ACHN (cell line): ENCODE measurements at regions not wholly inside any gene's neighbourhood (a gene's known extent, or its start where the extent isn't known, plus 50 kb on each side); places are given as distances from the start of the nearest gene placed in this dataset.

Experiments used
- DNase-seq: peaks from one replicate; pipeline ENCODE4 v3.0.0-alpha.2; 2015
- in situ Hi-C: cut with HindIII; loops from 2 replicates; pipeline ENCODE4 v1.10.0; 2017; ENCODE audit warnings: low sequenced_read_pairs, low pct_ligation_motif_present, low pct_unique_long_range_greater_than_20kb

DNA sequence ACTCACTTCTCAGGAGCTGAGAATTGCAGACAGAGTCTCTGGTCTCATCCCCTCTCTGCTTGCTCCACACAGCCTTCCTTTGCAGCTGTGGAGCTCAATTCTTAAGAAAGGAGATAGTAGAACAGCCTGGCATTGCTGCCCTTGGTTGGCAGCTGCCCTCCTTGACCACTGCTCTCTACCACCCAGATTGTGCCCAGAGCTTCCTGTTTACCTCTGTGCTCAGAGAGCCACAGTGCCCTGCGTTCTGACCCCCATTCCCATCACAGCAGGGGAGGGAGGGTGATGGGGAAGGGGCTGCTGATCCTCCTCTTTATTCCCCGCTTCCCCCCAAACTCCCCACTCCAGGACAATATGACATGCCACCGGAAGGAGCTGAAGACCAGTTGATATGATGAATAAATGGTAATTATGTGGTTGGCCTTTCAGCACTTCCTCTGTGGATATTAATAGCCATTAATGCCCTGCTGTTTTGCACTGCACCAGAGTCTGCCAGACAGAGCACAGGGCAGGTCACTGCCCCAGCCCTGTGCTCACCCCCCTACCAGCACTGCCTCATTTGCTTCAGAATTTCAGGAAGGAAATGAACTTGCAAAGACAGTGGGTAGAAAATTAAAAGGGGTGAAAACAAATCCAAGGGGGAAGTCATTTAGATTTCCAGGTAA is 426.8 kb upstream of the CADM1 start:
- in situ Hi-C loops: no loop called here
- DNase-seq: no peak

DNA sequence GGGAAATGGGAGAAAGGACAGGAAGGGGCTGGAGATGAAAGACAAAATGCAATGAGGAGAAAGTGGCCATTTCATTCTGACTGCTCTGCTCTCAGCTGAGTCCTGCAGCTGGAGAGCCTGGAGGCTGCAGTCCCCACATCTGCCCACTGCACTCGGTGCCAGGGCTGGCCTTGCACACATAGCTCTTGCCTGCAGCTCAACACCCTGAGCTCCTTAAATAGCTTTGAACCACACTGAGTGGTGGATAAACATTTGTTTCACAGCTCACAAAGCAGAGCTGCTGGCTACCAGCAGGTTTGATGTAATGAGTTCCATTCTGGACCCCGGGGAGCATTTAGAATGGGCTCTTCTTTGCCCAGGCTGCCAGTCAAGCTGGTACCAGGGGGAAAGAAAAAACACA is 426.1 kb upstream of the CADM1 start:
- no peak for DNase-seq
- in situ Hi-C loops: no loop called here

DNA sequence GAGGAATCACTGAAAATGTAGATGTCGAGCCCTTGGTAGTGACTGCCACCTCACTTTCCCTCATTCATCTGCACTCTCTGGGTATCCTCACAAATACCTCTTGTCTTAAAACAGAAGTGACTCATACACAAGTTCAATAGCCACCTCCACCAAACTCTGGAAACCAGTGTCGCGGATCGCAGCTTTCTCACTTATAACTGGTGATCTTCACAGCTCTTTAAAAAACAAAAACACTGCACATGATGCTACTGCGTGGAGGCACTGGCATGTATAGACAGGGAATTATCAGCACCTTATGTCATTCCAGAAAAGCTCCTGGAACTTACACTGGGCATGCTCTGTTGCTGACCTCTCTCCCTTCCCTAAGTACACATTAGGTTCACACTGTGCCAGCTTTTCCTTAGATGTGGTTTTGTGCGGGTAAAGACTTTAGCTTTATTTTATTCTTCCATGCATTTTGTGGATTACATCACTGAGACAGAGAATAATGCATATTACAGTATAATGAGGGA is 425.5 kb upstream of the CADM1 start:
- peak; percentile 29 for DNase-seq
- in situ Hi-C loops: no loop called here

GRCh38 chr11:115928811-115929210 is 424.6 kb upstream of the CADM1 start:
- in situ Hi-C loops: no loop called here
- DNase-seq: no peak

GRCh38 chr11:115927823-115928329 is 423.7 kb upstream of the CADM1 start:
- DNase-seq: no peak
- in situ Hi-C loops: no loop called here

DNA sequence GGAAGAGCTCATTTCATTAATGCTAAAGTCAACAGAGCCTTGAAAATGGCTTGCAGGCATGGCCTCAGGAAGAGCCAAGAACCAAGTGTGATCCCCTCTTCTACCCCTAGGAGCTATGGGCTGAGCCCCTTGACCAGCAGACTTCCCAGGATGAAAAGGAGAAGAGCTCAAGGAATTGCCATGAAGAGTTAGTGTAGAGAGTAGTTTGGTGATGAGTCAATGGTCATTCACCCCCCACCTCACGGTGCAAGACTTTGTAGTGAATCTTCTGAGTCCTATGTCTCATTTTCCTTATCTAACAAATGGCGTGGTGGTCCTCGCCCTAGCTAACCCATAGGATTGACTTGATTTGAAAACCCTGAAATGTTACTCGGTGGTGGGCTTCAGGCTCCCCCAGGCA is 422.4 kb upstream of the CADM1 start:
- in situ Hi-C loops: no loop called here
- DNase-seq: no peak

- in situ Hi-C loops: no loop called here
- DNase-seq: no peak
Measured at GRCh38 chr11:115926138-115926537, 421.9 kb upstream of the CADM1 start.

GRCh38 chr11:115925568-115926090 is 421.4 kb upstream of the CADM1 start:
- no peak for DNase-seq
- in situ Hi-C loops: no loop called here

DNA sequence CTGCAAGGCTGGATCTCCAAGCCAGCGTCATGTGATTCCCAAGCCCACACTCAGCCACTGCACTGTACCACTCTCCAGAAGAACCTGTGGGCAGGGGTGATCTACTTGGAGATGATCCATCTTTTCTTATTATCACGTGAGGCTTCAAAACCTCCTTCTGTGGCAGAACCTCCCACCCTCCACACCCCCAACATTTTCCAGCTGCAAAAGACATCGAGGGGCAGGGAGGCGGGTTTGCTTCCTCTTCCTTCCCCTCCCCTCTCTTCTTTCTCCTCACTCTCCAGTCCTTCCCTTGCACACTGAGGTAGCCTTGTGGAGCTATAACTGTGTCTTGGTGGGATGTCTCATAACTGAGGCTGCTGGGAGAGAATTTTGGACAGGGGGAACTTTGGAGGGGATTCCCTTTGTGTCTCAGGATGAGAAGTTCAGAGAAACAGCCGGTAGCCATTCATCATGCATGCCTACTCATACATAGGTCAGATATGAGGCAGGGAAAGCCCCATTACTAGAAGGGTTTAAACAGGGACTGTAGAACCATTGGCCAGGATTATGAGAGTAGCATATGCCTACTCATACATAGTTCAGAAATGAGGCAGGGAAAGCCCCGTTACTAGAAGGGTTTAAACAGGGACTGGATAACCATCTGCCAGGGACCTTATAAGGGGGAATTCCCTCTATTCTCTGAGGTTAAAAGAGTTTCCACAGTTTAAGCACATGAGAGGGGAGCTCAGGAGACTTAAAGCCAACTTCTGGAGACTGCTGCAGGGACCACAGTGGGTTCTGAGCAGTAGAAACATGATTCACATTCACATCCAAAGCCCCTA is 420.7 kb upstream of the CADM1 start:
- DNase-seq: peak; percentile 29
- in situ Hi-C loops: no loop called here

DNA sequence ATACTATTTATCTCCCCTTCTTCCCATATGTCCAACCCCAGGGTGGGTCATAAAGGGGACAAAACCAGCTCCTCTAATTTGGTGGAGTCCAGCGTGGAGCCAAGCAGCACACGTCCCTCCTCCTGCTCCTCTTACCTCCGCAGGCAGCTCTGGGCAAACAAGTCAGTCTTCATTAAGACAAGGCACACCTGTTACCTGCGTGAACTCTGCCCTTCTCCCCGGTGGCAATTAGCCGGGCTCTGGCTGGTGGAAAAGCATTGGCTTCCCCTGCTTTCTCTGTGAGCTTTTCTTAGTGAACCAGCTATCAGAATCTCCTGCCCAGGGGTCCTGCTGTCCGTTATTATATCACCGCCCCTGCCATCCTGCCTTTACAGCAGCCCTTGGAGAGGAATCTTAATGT is 418.7 kb upstream of the CADM1 start:
- in situ Hi-C loops: no loop called here
- no peak for DNase-seq

- in situ Hi-C loops: no loop called here
- no peak for DNase-seq
Measured at GRCh38 chr11:115921986-115922385, 417.8 kb upstream of the CADM1 start.

DNA sequence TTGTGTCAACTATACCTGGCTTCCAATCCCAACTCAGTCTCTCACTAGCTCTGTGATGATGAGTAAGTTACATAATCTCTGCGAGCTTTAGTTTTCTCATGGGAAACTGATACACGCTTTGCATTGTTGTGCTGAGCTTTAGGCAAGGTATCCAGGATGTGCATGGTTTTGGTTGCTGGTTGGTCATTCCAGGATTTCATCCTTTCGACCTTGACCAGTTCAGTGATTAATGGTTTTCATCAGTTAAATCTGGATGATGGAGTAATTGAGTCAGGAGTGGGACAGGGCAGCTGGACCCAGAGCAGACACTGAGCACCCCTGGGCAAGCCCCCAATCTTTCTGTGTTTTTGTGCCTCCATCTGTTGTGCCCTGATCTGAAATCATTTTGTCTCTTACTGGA is 417.3 kb upstream of the CADM1 start:
- in situ Hi-C loops: no loop called here

GRCh38 chr11:115920841-115921480 is 416.7 kb upstream of the CADM1 start:
- in situ Hi-C loops: no loop called here
- DNase-seq: peak; percentile 65

More for the DNA sequence above, 417.3 kb upstream of the CADM1 start:
- DNase-seq: no peak

- DNase-seq: peak; percentile 53
- in situ Hi-C loops: no loop called here
Measured at GRCh38 chr11:115920092-115920461, 415.9 kb upstream of the CADM1 start.

DNA sequence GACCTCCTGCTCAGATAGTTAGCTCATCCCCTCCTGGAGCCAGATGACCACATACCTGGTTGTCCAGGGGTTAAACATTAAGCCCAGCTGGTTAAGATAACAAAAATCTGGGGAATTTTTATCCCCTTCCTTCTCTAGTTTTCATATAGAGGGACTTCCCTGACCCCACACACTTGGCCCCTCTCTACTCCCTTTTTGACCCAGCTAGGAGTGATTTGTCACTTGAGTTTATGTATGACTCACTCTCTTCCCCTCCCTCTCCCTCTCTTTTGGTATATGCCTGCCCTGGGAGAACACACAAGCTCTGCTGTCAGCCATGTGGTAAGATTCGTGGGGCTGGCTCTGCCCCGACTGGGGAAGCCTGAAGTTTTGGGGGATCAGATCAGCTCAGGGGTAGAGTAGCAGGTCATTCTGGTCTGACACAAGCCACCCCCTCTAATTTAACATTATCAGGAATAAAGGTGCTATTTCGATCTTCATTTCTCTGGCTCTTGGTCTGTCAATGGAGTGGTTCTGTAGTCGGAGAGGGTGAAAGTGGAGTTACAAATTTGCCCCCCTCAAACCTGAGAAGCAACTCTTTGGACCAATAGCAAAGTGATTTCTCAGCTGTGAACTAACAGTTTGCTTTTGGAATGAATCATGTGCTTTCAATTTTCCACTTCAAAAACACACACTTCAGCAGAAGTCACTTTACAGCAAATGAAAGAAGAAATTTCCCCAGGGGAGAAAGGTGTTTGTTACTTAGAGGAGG is 415.3 kb upstream of the CADM1 start:
- in situ Hi-C loops: no loop called here
- peak; percentile 77 for DNase-seq

DNA sequence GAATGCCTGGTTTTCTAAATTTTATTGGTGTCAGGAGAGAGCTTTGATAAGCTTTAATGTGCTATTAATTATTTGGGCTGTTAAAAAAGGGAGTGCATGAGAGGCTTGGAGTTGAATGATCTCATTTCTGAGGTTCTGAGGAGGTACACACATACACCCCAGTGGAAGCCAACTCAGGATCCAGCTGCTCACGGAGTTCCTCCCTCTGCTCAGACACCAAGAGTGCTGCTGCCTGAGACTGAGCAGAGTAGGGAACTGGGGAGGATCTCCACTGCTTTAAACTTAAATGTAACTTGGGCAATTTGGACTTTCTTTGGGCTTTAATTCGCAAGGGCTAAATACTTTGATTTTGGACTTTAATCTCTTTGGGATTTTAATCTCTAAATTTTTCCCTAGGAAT is 414.4 kb upstream of the CADM1 start:
- in situ Hi-C loops: no loop called here
- no peak for DNase-seq

- DNase-seq: no peak
- in situ Hi-C loops: no loop called here
Measured at GRCh38 chr11:115916608-115917007, 412.4 kb upstream of the CADM1 start.

DNA sequence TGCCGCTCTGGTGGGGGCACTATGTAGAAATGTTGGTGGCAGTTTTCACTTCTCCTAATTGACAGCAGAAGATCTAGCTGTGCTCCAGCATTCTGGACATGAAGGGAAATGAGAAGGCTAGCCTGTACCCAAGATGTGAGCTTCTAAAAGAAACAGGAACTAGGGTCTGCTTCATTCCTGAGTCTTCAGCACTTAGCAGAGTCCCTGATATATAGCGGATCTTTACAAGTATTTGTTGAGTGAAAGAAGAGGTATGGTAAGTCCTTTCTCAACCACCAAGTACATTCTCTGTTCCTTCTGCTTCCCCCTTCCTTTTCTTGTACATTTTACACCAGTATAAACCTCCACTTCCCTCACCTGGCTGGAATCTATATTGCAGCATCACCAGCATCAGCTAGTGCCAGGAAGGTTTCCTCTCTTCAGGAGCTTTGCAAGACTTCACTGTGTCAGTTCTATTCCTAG is 408.3 kb upstream of the CADM1 start:
- no peak for DNase-seq
- in situ Hi-C loops: no loop called here
